ENCODE measurements at regions not wholly inside any gene's neighbourhood (a gene's known extent, or its start where the extent isn't known, plus 50 kb on each side); places are given as distances from the start of the nearest gene placed in this dataset.

DNA sequence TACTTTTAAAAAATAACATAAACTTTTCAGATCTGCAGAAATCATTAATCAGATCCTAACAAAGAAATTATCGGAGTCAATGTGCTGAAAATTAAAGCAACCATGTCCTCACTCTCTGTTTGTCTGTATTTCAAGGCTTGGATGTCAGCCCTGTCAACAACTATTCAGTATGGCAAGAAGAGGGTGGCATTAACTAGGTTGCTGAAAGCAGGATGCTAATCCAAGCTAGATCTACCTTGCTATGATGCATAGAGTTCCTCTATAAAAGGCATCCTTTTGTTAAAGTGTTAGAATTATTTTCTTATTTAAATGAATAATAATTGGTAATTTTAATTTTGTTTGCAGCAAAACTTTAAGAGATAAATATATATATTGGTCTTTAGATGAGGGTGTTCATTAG lies 800.8 kb downstream of the CDH11 start:
- peak overlapping the region; percentile 53 for H3K4me2 ChIP-seq (ENCODE audit: low read depth, low read length, poor library complexity, severe bottlenecking)
- H3K9me2 ChIP-seq (replicated peaks; ENCODE audit: insufficient read depth, low read length) = no peaks in the 10 kb centered on the region
- peaks cover 88% of the 10 kb centered on the region for H3K4me1 ChIP-seq (ENCODE audit: low read length)
- H3K36me3 ChIP-seq (ENCODE audit: insufficient read depth, low read length) = no peaks in the 10 kb centered on the region; the same call in 1 of the 2 replicates
- DNase-seq = peak; percentile 74
- peak overlapping the region; percentile 25; the same call in 1 of the 2 replicates for H3K4me3 ChIP-seq (ENCODE audit: low read length)
- H3K9ac ChIP-seq (ENCODE audit: low read length) = peak overlapping the region; percentile 68
- no peaks in the 10 kb centered on the region for H3K9me3 ChIP-seq (ENCODE audit: low read length)
- H4K20me1 ChIP-seq (ENCODE audit: insufficient read depth, low read depth, low read length) = no peaks in the 10 kb centered on the region
- peak overlapping the region; percentile 98 for H3K27ac ChIP-seq (ENCODE audit: low read length)
- H3K27me3 ChIP-seq (ENCODE audit: low read length) = no peaks in the 10 kb centered on the region
- no peak overlapping the region for H2AFZ ChIP-seq (ENCODE audit: low read length)
- no peaks in the 10 kb centered on the region for H3K79me2 ChIP-seq (ENCODE audit: low read length)

GRCh38 chr16:64317601-64318000 lies 804.3 kb downstream of the CDH11 start:
- Histone ChIP-seq H2AFZ (ENCODE audit: low read length) (no peak overlapping the region), H3K27me3 (ENCODE audit: low read length) (no peaks in the 10 kb centered on the region), H3K9ac (ENCODE audit: low read length) (peak overlapping the region; percentile 73), H3K4me3 (ENCODE audit: low read length) (peak overlapping the region; percentile 38), H3K9me3 (ENCODE audit: low read length) (no peaks in the 10 kb centered on the region), H4K20me1 (ENCODE audit: insufficient read depth, low read depth, low read length) (no peaks in the 10 kb centered on the region), H3K27ac (ENCODE audit: low read length) (peak overlapping the region; percentile 98), H3K4me2 (ENCODE audit: low read depth, low read length, poor library complexity, severe bottlenecking) (peak overlapping the region; percentile 66), H3K79me2 (ENCODE audit: low read length) (no peaks in the 10 kb centered on the region), H3K4me1 (ENCODE audit: low read length) (peaks cover 98% of the 10 kb centered on the region), H3K36me3 (ENCODE audit: insufficient read depth, low read length) (no peaks in the 10 kb centered on the region), H3K9me2 (replicated peaks; ENCODE audit: insufficient read depth, low read length) (no peaks in the 10 kb centered on the region)
- DNase-seq = peak; percentile 91

DNA sequence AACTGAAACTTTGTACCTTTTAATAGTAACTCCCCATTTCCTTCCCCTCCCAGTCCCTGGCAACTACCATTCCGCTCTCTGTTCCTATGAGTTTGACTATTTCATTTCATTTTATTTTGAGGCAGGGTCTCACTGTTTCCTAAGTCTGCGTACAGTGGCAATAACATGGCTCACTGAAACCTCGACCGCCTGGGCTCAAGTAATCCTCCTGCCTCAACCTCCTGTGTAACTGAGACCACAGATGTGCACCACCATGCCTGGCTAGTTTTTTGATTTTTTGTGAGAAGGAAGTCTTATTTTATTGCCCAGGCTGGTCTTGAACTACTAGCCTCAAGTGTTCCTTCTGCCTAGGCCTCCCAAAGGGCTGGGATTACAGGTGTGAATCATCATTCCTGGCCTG lies 808.1 kb downstream of the CDH11 start:
- H3K9me2 ChIP-seq (replicated peaks; ENCODE audit: insufficient read depth, low read length) = no peaks in the 10 kb centered on the region
- peaks cover 28% of the 10 kb centered on the region for H3K36me3 ChIP-seq (ENCODE audit: insufficient read depth, low read length)
- H4K20me1 ChIP-seq (ENCODE audit: insufficient read depth, low read depth, low read length) = no peaks in the 10 kb centered on the region
- peak; percentile 83 for DNase-seq
- no peaks in the 10 kb centered on the region for H3K27me3 ChIP-seq (ENCODE audit: low read length)
- peak overlapping the region; percentile 9; the same call in 1 of the 2 replicates for H3K4me3 ChIP-seq (ENCODE audit: low read length)
- H3K79me2 ChIP-seq (ENCODE audit: low read length) = no peaks in the 10 kb centered on the region
- peak overlapping the region; percentile 66 for H3K4me2 ChIP-seq (ENCODE audit: low read depth, low read length, poor library complexity, severe bottlenecking)
- H3K4me1 ChIP-seq (ENCODE audit: low read length) = peaks cover 92% of the 10 kb centered on the region
- no peak overlapping the region for H2AFZ ChIP-seq (ENCODE audit: low read length)
- H3K9me3 ChIP-seq (ENCODE audit: low read length) = peaks cover 7% of the 10 kb centered on the region
- H3K27ac ChIP-seq (ENCODE audit: low read length) = peak overlapping the region; percentile 98
- H3K9ac ChIP-seq (ENCODE audit: low read length) = peak overlapping the region; percentile 73

DNA sequence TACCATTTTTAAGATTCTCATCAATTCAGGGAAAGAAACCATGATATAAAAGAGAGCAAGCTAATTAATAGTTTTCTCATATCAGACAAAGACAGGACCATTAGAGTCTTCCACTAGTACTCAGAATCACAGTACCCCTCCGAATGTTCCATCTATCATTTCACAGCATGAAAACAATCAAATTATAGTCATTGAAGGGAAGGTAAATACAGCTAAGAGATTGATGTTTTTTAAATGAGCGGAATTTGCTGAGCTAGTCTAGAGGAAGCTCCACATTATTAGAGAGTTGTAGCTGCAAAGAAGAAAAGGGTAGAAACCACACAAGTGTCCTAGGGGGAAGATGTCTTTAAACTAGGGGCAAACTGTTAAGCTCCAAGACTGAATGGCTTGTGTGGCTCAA lies 808.9 kb downstream of the CDH11 start:
- Histone ChIP-seq H4K20me1 (ENCODE audit: insufficient read depth, low read depth, low read length) (no peaks in the 10 kb centered on the region), H3K9me2 (replicated peaks; ENCODE audit: insufficient read depth, low read length) (no peaks in the 10 kb centered on the region), H3K27ac (ENCODE audit: low read length) (peak overlapping the region; percentile 98), H3K4me2 (ENCODE audit: low read depth, low read length, poor library complexity, severe bottlenecking) (peak overlapping the region; percentile 66), H2AFZ (ENCODE audit: low read length) (no peak overlapping the region), H3K4me3 (ENCODE audit: low read length) (no peak overlapping the region), H3K79me2 (ENCODE audit: low read length) (no peaks in the 10 kb centered on the region), H3K9ac (ENCODE audit: low read length) (peak overlapping the region; percentile 73), H3K4me1 (ENCODE audit: low read length) (peaks cover 92% of the 10 kb centered on the region), H3K9me3 (ENCODE audit: low read length) (peaks cover 7% of the 10 kb centered on the region), H3K36me3 (ENCODE audit: insufficient read depth, low read length) (peaks cover 28% of the 10 kb centered on the region), H3K27me3 (ENCODE audit: low read length) (no peaks in the 10 kb centered on the region)
- peak; percentile 74 for DNase-seq

- Histone ChIP-seq H3K4me2 (ENCODE audit: low read depth, low read length, poor library complexity, severe bottlenecking) (peak overlapping the region; percentile 66), H3K9me3 (ENCODE audit: low read length) (peaks cover 7% of the 10 kb centered on the region), H2AFZ (ENCODE audit: low read length) (no peak overlapping the region), H4K20me1 (ENCODE audit: insufficient read depth, low read depth, low read length) (no peaks in the 10 kb centered on the region), H3K4me1 (ENCODE audit: low read length) (peaks cover 92% of the 10 kb centered on the region), H3K36me3 (ENCODE audit: insufficient read depth, low read length) (peaks cover 28% of the 10 kb centered on the region), H3K27ac (ENCODE audit: low read length) (peak overlapping the region; percentile 98), H3K27me3 (ENCODE audit: low read length) (no peaks in the 10 kb centered on the region), H3K4me3 (ENCODE audit: low read length) (no peak overlapping the region), H3K79me2 (ENCODE audit: low read length) (no peaks in the 10 kb centered on the region), H3K9me2 (replicated peaks; ENCODE audit: insufficient read depth, low read length) (no peaks in the 10 kb centered on the region), H3K9ac (ENCODE audit: low read length) (peak overlapping the region; percentile 73)
- DNase-seq = no peak
Measured at GRCh38 chr16:64312292-64312691, 809.6 kb downstream of the CDH11 start.

DNA sequence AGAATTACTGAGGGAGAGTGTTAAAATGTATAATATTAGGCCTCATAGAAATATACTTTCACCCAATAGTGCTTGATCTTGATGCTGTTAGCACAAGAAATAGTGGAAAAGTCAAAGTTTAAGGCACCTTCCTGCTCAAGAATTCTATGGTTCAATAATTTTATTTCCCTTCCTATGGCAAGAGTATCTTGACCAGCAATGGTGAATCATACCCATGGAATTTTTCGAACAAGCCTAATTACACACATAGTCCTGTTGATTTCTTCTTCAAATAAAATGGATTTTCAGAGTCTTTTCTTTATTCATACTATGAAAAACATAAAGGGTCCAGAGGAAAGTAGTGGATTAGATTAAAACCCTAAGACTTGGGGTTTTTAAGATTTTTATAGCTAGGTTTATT lies 810.6 kb downstream of the CDH11 start:
- Histone ChIP-seq H4K20me1 (ENCODE audit: insufficient read depth, low read depth, low read length) (no peaks in the 10 kb centered on the region), H3K9ac (ENCODE audit: low read length) (no peak overlapping the region; the same call in 1 of the 2 replicates), H2AFZ (ENCODE audit: low read length) (no peak overlapping the region), H3K9me3 (ENCODE audit: low read length) (peaks cover 7% of the 10 kb centered on the region), H3K4me3 (ENCODE audit: low read length) (no peak overlapping the region), H3K4me1 (ENCODE audit: low read length) (peaks cover 92% of the 10 kb centered on the region), H3K9me2 (replicated peaks; ENCODE audit: insufficient read depth, low read length) (no peaks in the 10 kb centered on the region), H3K36me3 (ENCODE audit: insufficient read depth, low read length) (peaks cover 28% of the 10 kb centered on the region), H3K4me2 (ENCODE audit: low read depth, low read length, poor library complexity, severe bottlenecking) (no peak overlapping the region), H3K27ac (ENCODE audit: low read length) (peak overlapping the region; percentile 98), H3K79me2 (ENCODE audit: low read length) (no peaks in the 10 kb centered on the region), H3K27me3 (ENCODE audit: low read length) (no peaks in the 10 kb centered on the region)
- DNase-seq = no peak

- Histone ChIP-seq H3K4me2 (ENCODE audit: low read depth, low read length, poor library complexity, severe bottlenecking) (no peak overlapping the region), H3K4me1 (ENCODE audit: low read length) (peaks cover 92% of the 10 kb centered on the region), H2AFZ (ENCODE audit: low read length) (no peak overlapping the region), H3K9me3 (ENCODE audit: low read length) (peaks cover 7% of the 10 kb centered on the region), H3K4me3 (ENCODE audit: low read length) (0 out of 2 replicates have a peak overlapping the region, but pooled peaks have one; percentile 3), H3K36me3 (ENCODE audit: insufficient read depth, low read length) (peaks cover 28% of the 10 kb centered on the region), H3K27ac (ENCODE audit: low read length) (peak overlapping the region; percentile 98), H3K27me3 (ENCODE audit: low read length) (no peaks in the 10 kb centered on the region), H3K9ac (ENCODE audit: low read length) (peak overlapping the region; percentile 29; the same call in 1 of the 2 replicates), H3K9me2 (replicated peaks; ENCODE audit: insufficient read depth, low read length) (no peaks in the 10 kb centered on the region), H4K20me1 (ENCODE audit: insufficient read depth, low read depth, low read length) (no peaks in the 10 kb centered on the region), H3K79me2 (ENCODE audit: low read length) (no peaks in the 10 kb centered on the region)
- DNase-seq = no peak
Measured at GRCh38 chr16:64309398-64310110, 812.3 kb downstream of the CDH11 start.

GRCh38 chr16:64308721-64309120 lies 813.1 kb downstream of the CDH11 start:
- peak overlapping the region; percentile 98 for H3K27ac ChIP-seq (ENCODE audit: low read length)
- H3K79me2 ChIP-seq (ENCODE audit: low read length) = no peaks in the 10 kb centered on the region
- no peaks in the 10 kb centered on the region for H3K27me3 ChIP-seq (ENCODE audit: low read length)
- peak overlapping the region; percentile 55 for H3K4me2 ChIP-seq (ENCODE audit: low read depth, low read length, poor library complexity, severe bottlenecking)
- no peak overlapping the region for H2AFZ ChIP-seq (ENCODE audit: low read length)
- no peaks in the 10 kb centered on the region for H4K20me1 ChIP-seq (ENCODE audit: insufficient read depth, low read depth, low read length)
- peaks cover 92% of the 10 kb centered on the region for H3K4me1 ChIP-seq (ENCODE audit: low read length)
- peak; percentile 96 for DNase-seq
- peak overlapping the region; percentile 61 for H3K9ac ChIP-seq (ENCODE audit: low read length)
- H3K9me3 ChIP-seq (ENCODE audit: low read length) = peaks cover 7% of the 10 kb centered on the region
- H3K4me3 ChIP-seq (ENCODE audit: low read length) = no peak overlapping the region
- no peaks in the 10 kb centered on the region for H3K9me2 ChIP-seq (replicated peaks; ENCODE audit: insufficient read depth, low read length)
- peaks cover 28% of the 10 kb centered on the region for H3K36me3 ChIP-seq (ENCODE audit: insufficient read depth, low read length)

Data from Karpas-422 (cell line).